DMS79 treated with DMSO at 0.1 percent for 48 hours (cell line): ENCODE measurements at regions not wholly inside any gene's neighbourhood (a gene's known extent, or its start where the extent isn't known, plus 50 kb on each side); places are given as distances from the start of the nearest gene placed in this dataset.

Experiments
- DNase-seq: peaks from one replicate; lab custom pipeline; 2025; lab: John Stamatoyannopoulos, UW

DNA sequence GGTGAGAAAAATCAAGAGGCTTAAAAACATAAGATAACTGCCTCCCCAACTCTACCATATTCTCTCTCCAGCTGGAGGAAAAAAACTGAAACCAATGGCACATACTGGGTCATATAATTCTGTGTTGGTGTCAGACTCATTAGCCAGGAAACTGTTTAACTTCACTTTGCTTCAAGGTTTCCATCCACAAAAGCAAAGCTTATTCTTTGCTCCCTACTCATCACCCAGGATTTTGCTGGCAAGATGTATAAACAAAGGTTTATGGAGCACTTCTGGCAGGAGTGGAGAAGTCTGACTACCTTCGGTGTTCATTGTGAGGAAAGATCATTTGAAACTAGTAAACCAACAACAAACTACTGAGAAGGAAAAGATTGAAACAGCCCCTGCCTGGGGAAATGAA, 197.5 kb upstream of the SERP2 start:
- no peak for DNase-seq

- no peak for DNase-seq
These were observed 192.6 kb upstream of the SERP2 start for GRCh38 chr13:44180876-44181536.

GRCh38 chr13:44181931-44182330, 191.7 kb upstream of the SERP2 start:
- no peak for DNase-seq

DNA sequence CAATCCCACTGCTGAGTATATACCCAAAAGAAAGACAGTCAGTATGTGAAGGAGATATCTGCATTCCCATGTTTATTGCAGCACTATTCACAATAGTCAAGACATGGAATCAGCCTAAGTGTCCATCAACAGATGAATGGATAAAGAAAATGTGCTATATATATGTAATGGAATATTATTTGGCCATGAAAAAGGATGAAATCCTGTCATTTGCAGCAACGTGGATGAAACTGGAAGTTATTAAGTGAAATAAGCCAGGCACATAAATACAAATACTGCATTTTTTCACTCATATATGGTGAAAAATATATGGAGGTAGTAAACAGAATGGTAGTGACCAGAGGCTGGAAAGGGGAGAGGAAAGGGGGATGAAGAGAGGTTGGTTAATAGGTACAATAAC, 188.9 kb upstream of the SERP2 start:
- DNase-seq: no peak

DNA sequence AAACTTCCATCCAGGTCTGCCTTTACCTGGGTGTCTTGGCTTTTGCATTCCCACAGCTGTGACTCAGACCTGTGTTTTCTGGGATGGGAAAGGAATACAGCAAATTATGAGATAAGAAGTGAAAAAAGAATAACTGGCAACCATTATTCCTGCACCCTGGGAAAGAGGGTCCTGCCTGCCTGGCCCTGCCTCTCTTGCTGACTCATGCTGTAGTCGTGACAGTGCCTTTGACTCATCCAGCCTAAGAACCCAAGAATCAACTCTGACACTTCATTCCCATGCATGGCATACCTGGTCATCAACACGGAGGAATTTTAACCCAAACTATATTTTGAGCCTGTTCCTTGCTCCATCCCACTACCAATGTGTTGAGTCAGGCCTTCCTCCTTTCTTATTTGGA, 185.4 kb upstream of the SERP2 start:
- no peak for DNase-seq

GRCh38 chr13:44189085-44189484, 184.5 kb upstream of the SERP2 start:
- no peak for DNase-seq

DNA sequence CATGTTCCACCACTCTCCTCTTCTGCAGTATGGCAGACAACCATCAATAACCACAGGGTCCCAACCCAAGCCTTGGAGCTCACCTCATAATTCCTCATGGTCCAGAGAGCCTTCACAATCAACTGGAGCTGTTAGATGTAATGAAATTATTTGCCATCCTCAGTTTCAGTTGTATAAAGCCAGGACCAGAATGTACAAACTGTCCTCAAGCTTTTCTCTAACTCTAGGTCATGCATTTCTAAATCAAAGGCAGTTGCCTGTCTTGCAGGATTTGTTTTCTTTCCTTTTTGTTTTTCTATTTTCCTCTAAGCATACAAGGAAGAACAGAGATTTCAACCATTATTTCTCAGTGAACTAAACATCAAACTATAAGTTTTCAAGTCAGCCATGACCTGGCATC, 182.5 kb upstream of the SERP2 start:
- DNase-seq: no peak

- no peak for DNase-seq
These were observed 182.0 kb upstream of the SERP2 start for GRCh38 chr13:44191504-44192171.

GRCh38 chr13:44193731-44194130, 179.9 kb upstream of the SERP2 start:
- DNase-seq: no peak

GRCh38 chr13:44195245-44195644, 178.4 kb upstream of the SERP2 start:
- DNase-seq: no peak

DNA sequence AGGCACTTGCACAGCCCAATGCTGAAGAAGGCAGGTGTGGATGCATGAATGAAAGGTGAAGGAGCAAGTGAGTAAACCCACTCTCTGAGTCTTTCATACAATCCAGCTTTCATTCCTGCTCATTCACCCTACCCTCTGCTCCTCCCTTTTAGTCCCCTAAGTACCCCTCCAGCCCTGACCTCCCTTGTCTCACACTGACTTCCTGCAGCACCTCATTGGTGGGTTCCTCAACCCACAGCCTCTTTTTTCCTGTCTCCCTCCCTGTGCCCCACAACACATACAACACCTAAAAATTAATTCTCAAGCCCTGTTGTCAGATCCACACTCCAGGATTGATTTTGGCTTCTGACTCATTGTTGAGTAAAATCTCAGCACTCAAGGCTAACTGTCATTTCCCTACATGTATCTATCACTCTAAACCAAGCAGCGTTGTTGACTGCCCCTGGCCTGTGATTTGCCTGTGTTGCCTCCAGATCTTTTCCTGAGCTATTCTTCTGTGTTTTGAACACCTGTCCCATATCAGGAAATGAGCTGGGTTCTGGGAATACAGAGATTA, 177.3 kb upstream of the SERP2 start:
- no peak for DNase-seq

DNA sequence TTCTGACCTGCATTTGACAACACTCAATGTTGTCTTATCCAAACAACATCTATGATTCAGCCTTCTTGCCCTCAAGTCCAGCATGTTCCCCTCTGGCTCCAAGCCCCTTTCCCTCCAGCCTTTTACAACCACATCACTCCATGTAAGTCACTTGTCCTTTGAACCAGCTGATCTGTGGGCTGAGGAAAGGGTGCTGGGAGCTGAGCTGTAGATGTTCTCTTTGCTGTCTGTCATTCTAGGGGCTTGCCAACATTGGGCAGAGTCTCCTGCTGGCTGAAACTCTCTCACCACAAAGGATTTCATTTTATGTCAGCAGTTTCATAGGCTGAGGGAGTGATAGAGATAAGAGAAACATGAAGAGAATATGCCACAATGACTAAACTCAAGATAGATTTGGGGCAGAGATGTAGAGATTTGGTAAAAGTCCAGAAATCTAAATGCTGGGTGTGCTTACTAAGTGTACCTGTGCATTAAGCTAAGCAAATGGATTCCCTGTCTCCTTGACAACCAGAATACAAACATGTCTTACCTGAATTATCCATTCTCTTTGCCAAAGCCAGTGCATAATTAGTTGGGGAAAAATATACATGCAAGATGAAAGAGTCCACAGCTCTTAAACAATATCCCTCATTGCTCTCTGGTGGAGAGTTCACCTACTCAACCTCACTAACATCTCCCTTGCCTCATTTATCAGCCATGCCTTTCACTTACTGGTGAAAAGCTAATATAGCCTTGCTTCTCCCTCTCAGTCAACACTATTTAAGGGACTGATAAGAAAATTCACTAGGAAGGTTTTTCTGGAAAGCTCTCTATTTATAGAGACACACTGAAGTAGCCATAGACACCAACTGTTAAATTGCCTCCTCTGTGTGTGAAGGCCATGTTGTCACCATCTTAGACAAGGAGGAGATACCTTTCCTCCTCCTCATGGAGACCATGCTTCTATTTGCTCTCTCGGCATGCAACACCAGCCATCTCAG, 175.5 kb upstream of the SERP2 start:
- DNase-seq: no peak

DNA sequence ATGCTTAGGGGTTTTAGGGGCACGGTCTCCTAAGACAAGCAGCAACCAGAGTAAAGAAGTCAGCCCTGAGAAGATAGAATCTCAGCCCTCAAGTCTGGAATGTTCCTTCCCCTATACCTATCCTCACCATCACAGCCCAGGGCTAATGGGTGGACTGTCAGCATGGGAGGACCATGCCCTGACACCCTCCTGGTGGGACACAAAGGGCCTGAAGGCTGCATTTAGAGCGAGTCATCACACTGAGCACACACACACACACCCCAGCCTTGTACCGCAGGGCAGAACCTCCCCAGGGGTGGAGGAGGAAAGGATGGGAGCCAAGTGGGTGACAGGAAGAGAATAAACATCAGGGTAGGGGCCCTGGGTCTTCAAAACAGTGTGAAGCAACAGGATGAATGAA, 174.8 kb upstream of the SERP2 start:
- no peak for DNase-seq

DNA sequence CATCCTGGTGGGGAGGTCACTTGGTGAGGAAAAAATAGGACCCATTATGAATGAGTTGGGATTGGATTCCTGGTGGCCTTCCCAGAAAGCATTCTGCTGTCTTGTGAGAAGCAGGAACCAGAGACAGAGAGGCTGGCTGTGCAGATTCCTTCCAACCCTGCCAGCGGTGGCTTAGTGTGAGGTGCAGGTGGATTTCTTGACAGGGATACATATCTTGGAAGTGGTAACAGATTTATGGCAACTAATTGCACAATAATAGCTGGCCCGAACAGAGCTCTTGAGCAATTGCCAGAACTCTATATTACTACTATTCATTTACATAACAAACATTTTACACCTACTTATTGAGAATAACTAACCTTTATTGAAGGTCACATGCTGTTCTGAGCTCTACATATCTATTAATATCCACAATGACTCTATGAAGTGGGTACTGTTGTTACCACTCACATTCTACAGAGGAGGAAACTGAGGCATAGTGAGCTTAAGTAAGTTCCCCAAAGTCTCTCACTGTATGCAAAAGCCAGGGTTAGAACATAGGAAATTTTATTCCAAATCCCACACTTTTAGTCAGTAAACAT, 173.9 kb upstream of the SERP2 start:
- DNase-seq: no peak

DNA sequence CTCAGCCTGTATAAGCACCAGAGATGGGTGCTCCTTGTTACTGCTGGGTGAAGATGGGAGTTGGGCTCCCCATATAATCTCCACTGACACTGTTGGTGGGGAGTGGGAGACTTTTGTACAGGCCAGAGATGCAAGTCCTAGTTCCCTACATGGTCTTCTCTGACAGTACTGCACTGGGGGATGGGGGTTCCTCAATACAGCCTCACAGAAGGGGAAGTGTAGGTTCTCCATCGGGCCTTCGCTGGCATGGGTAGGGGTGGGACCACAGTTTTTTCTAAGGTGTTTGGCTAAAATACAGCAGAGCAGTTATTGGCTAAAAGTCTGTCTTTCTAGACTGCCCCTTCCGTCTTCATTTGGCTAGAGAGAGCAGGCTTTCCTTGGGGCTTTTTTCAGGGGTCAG, 167.2 kb upstream of the SERP2 start:
- no peak for DNase-seq

GRCh38 chr13:44207476-44207875, 166.1 kb upstream of the SERP2 start:
- no peak for DNase-seq

DNA sequence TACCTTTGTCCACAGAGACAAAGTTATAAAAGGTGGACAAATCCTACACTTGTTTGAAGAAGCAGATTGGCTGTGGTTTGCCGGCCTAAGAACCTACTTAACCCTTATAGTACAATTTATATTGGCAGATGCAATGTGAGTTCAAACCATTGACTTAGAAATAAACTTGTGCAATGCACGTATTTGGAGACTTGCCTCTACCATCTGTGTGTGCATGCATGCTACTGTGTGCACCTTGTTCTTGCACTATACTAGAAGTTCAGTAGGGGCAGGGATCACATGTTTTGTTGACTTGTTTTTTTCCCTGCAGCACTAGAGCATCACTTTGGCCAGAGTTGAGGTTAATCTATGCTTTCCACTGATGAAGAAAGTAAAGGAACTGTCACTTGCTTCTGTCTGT, 163.1 kb upstream of the SERP2 start:
- no peak for DNase-seq

GRCh38 chr13:44211286-44211685, 162.3 kb upstream of the SERP2 start:
- no peak for DNase-seq

- no peak for DNase-seq
These were observed 161.8 kb upstream of the SERP2 start for GRCh38 chr13:44211704-44212346.

GRCh38 chr13:44212633-44213396, 160.8 kb upstream of the SERP2 start:
- no peak for DNase-seq
